OCI-LY1 (cell line): ENCODE measurements at regions not wholly inside any gene's neighbourhood (a gene's known extent, or its start where the extent isn't known, plus 50 kb on each side); places are given as distances from the start of the nearest gene placed in this dataset.

Experiments used
- EZH2 ChIP-seq: fragments of 200-600 bp; sonication (generic), shearing (Covaris generic); IDR thresholded peaks from 2 replicates; pipeline ENCODE4 v1.8.0; 2017; ENCODE audit warnings: borderline replicate concordance, mixed run types, mild to moderate bottlenecking, antibody characterized with exemption, low read length, moderate library complexity, mixed read lengths
- TF ChIP-seq, protein P1 (sequence below): fragments of 200-600 bp; sonication (generic), shearing (Covaris generic); IDR thresholded peaks from 2 replicates; pipeline ENCODE4 v1.5.1; 2017; ENCODE audit warnings: mild to moderate bottlenecking, antibody characterized with exemption, low read length, moderate library complexity, mixed read lengths

DNA sequence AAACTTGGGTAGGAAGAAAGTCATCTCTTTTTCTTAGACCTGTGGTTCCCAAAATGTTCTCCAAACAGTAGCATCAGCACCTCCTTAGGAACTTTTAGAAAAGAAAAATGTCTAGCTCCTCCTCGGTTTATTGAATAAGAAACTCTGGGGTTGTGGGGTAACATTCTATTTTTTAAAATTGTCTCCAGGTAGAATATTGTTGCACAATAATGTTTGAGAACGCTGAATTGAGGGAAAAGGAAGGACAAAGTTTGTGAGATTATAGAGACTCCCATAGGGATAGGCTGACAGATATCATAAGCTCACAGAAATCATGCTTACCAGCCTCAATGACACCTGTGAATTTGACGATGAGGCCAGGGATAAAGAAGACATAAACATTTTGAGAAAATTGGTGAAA lies 1199.0 kb upstream of the CDH6 start:
- no peak for TF ChIP-seq EZH2
- TF ChIP-seq, protein P1, sequence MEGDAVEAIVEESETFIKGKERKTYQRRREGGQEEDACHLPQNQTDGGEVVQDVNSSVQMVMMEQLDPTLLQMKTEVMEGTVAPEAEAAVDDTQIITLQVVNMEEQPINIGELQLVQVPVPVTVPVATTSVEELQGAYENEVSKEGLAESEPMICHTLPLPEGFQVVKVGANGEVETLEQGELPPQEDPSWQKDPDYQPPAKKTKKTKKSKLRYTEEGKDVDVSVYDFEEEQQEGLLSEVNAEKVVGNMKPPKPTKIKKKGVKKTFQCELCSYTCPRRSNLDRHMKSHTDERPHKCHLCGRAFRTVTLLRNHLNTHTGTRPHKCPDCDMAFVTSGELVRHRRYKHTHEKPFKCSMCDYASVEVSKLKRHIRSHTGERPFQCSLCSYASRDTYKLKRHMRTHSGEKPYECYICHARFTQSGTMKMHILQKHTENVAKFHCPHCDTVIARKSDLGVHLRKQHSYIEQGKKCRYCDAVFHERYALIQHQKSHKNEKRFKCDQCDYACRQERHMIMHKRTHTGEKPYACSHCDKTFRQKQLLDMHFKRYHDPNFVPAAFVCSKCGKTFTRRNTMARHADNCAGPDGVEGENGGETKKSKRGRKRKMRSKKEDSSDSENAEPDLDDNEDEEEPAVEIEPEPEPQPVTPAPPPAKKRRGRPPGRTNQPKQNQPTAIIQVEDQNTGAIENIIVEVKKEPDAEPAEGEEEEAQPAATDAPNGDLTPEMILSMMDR = no peak
